Lower leg skin (tissue), 3 donors: ENCODE measurements at regions not wholly inside any gene's neighbourhood (a gene's known extent, or its start where the extent isn't known, plus 50 kb on each side); places are given as distances from the start of the nearest gene placed in this dataset.

Experiments used
- CTCF ChIP-seq, 3 donors: fragments of 450-650 bp; IDR thresholded peaks; one replicate each; pipeline ENCODE4 v1.5.1; 2016; ENCODE audit warnings: antibody characterized with exemption in 3 of 3, mild to moderate bottlenecking in 3 of 3, moderate library complexity in 2 of 3
- POLR2A ChIP-seq, 2 donors: fragments of 450-650 bp; IDR thresholded peaks; one replicate each; pipeline ENCODE4 v1.6.1; 2016 to 2017; ENCODE audit warnings: antibody characterized with exemption in 2 of 2, mild to moderate bottlenecking in 1 of 2, moderate library complexity in 1 of 2

GRCh38 chr18:56390626-56391025, 247.8 kb downstream of the TXNL1 start:
- TF ChIP-seq POLR2A (IDR thresholded peaks at IDR 0.05) (no peak), CTCF (IDR thresholded peaks at IDR 0.05) (no peak)
